ENCODE measurements at regions not wholly inside any gene's neighbourhood (a gene's known extent, or its start where the extent isn't known, plus 50 kb on each side); places are given as distances from the start of the nearest gene placed in this dataset.

- no peaks in the 10 kb centered on the region for H3K27me3 ChIP-seq
- H3K9me3 ChIP-seq = no peaks in the 10 kb centered on the region
- H3K4me3 ChIP-seq = no peak overlapping the region
- H3K36me3 ChIP-seq = no peaks in the 10 kb centered on the region
- ATAC-seq (no peak), DNase-seq (no peak)
- no peak overlapping the region for H3K27ac ChIP-seq
- no peaks in the 10 kb centered on the region for H3K4me1 ChIP-seq
- intact Hi-C loops (cut with DNase I; ENCODE audit: low total_unique reads) (no loop called here), in situ Hi-C loops (cut with MboI; ENCODE audit: low sequenced_read_pairs in 4 of 4) (no loop called here)
- TF ChIP-seq CTCF (IDR thresholded peaks at IDR 0.05 in 4 of 5, conservative IDR thresholded peaks at IDR 0.05 in 1 of 5) (no peak), POLR2A (IDR thresholded peaks at IDR 0.05) (no peak)
Measured at GRCh38 chr16:59558679-59559078, 824.6 kb upstream of the GOT2 start.

GRCh38 chr16:59552164-59552563 is 818.0 kb upstream of the GOT2 start:
- in situ Hi-C loops (cut with MboI; ENCODE audit: low sequenced_read_pairs in 4 of 4) = no loop called here
- Histone ChIP-seq H3K4me1 (no peaks in the 10 kb centered on the region), H3K9me3 (no peaks in the 10 kb centered on the region), H3K27me3 (no peaks in the 10 kb centered on the region), H3K36me3 (no peaks in the 10 kb centered on the region), H3K4me3 (no peak overlapping the region), H3K27ac (no peak overlapping the region)
- intact Hi-C loops (cut with DNase I; ENCODE audit: low total_unique reads) = no loop called here
- DNase-seq (no peak), ATAC-seq (no peak)
- TF ChIP-seq POLR2A (IDR thresholded peaks at IDR 0.05) = no peak
- TF ChIP-seq CTCF (IDR thresholded peaks at IDR 0.05 in 4 of 5, conservative IDR thresholded peaks at IDR 0.05 in 1 of 5) = no peak

- Histone ChIP-seq H3K27me3 (no peaks in the 10 kb centered on the region), H3K4me3 (no peak overlapping the region), H3K9me3 (no peaks in the 10 kb centered on the region), H3K36me3 (no peaks in the 10 kb centered on the region), H3K4me1 (no peaks in the 10 kb centered on the region), H3K27ac (no peak overlapping the region)
- intact Hi-C loops (cut with DNase I; ENCODE audit: low total_unique reads) = no loop called here
- in situ Hi-C loops (cut with MboI; ENCODE audit: low sequenced_read_pairs in 4 of 4) = no loop called here
- DNase-seq = no peak
- TF ChIP-seq POLR2A (IDR thresholded peaks at IDR 0.05) (no peak), CTCF (IDR thresholded peaks at IDR 0.05 in 4 of 5, conservative IDR thresholded peaks at IDR 0.05 in 1 of 5) (no peak)
- ATAC-seq = no peak
Measured at GRCh38 chr16:59545721-59546120, 811.6 kb upstream of the GOT2 start.

- no peaks in the 10 kb centered on the region for H3K36me3 ChIP-seq
- no peaks in the 10 kb centered on the region for H3K4me1 ChIP-seq
- DNase-seq (no peak), ATAC-seq (no peak)
- H3K27ac ChIP-seq = no peak overlapping the region
- no peak overlapping the region for H3K4me3 ChIP-seq
- intact Hi-C loops (cut with DNase I; ENCODE audit: low total_unique reads) = no loop called here
- no peaks in the 10 kb centered on the region for H3K9me3 ChIP-seq
- H3K27me3 ChIP-seq = no peaks in the 10 kb centered on the region
- in situ Hi-C loops (cut with MboI; ENCODE audit: low sequenced_read_pairs in 4 of 4) = no loop called here
- TF ChIP-seq CTCF (IDR thresholded peaks at IDR 0.05 in 4 of 5, conservative IDR thresholded peaks at IDR 0.05 in 1 of 5) (no peak), POLR2A (IDR thresholded peaks at IDR 0.05) (no peak)
Measured at GRCh38 chr16:59543641-59544040, 809.5 kb upstream of the GOT2 start.

- TF ChIP-seq POLR2A (IDR thresholded peaks at IDR 0.05) = no peak
- no peak for TF ChIP-seq CTCF (IDR thresholded peaks at IDR 0.05 in 4 of 5, conservative IDR thresholded peaks at IDR 0.05 in 1 of 5)
- H3K9me3 ChIP-seq = no peaks in the 10 kb centered on the region
- H3K27me3 ChIP-seq = no peaks in the 10 kb centered on the region
- H3K4me3 ChIP-seq = no peak overlapping the region
- DNase-seq (no peak), ATAC-seq (no peak)
- no peaks in the 10 kb centered on the region for H3K4me1 ChIP-seq
- intact Hi-C loops (cut with DNase I; ENCODE audit: low total_unique reads) = no loop called here
- no peak overlapping the region for H3K27ac ChIP-seq
- no peaks in the 10 kb centered on the region for H3K36me3 ChIP-seq
- in situ Hi-C loops (cut with MboI; ENCODE audit: low sequenced_read_pairs in 4 of 4) = no loop called here
Measured at GRCh38 chr16:59540621-59541020, 806.5 kb upstream of the GOT2 start.
